Mucosa of descending colon (tissue), 3 donors: ENCODE measurements at regions not wholly inside any gene's neighbourhood (a gene's known extent, or its start where the extent isn't known, plus 50 kb on each side); places are given as distances from the start of the nearest gene placed in this dataset.

Source experiments
- ATAC-seq: fragments of 200-7000 bp; cut with Tn5 transposase; one replicate; pipeline ENCODE4 v1.9.1; 2020; ENCODE audit warnings: mild to moderate bottlenecking, moderate library complexity
- DNase-seq, 3 donors: peaks; one replicate each; pipeline ENCODE4 v3.0.0-alpha.2; 2020
- H3K36me3 ChIP-seq: fragments of 200-600 bp; one replicate; pipeline ENCODE4 v1.8.0; 2021; ENCODE audit warnings: low read depth, mild to moderate bottlenecking
- H3K4me1 ChIP-seq: fragments of 200-600 bp; one replicate; pipeline ENCODE4 v1.8.0; 2021; ENCODE audit warnings: low read depth, mild to moderate bottlenecking
- H3K4me3 ChIP-seq: fragments of 200-600 bp; one replicate; pipeline ENCODE4 v1.8.0; 2021; ENCODE audit warnings: mild to moderate bottlenecking
- H3K9me3 ChIP-seq: fragments of 200-600 bp; one replicate; pipeline ENCODE4 v1.8.0; 2021; ENCODE audit warnings: mild to moderate bottlenecking
- CTCF ChIP-seq: fragments of 200-600 bp; IDR thresholded peaks from one replicate; pipeline ENCODE4 v1.8.0; 2022; ENCODE audit warnings: antibody characterized with exemption, mild to moderate bottlenecking
- intact Hi-C, 2 donors: fragments of 100-400 bp; cut with DNase I in 1 of 2; cut with micrococcal nuclease in 1 of 2; formaldehyde crosslinking; loops; one replicate each; pipeline versions ENCODE4 v1.11.0 to v1.11.1; 2022; cut with DNase I, micrococcal nuclease
- donor health status: DM: no; HTN: no; CAD: no; lungs with moderate emphysema.
- donor health status: DM: no; HTN: no; CAD: no.
- donor health status: DM: no; HTN: yes; CAD: no.

GRCh38 chr2:177075254-177075653, 137.3 kb upstream of the HNRNPA3 start:
- Histone ChIP-seq H3K4me1 (no peaks in the 10 kb centered on the region), H3K4me3 (no peak overlapping the region), H3K36me3 (no peaks in the 10 kb centered on the region), H3K9me3 (no peaks in the 10 kb centered on the region)
- TF ChIP-seq CTCF: no peak
- no peak for ATAC-seq
- DNase-seq: no peak
- intact Hi-C loops: no loop called here

GRCh38 chr2:177076636-177077179, 135.9 kb upstream of the HNRNPA3 start:
- Histone ChIP-seq H3K36me3 (no peaks in the 10 kb centered on the region), H3K4me1 (no peaks in the 10 kb centered on the region), H3K4me3 (no peak overlapping the region), H3K9me3 (no peaks in the 10 kb centered on the region)
- ATAC-seq (no peak), DNase-seq (no peak)
- intact Hi-C loops: no loop called here
- no peak for TF ChIP-seq CTCF

- TF ChIP-seq CTCF: no peak
- no peak for DNase-seq
- H3K36me3 ChIP-seq: no peaks in the 10 kb centered on the region
- H3K4me3 ChIP-seq: no peak overlapping the region
- ATAC-seq: no peak
- no peaks in the 10 kb centered on the region for H3K4me1 ChIP-seq
- H3K9me3 ChIP-seq: no peaks in the 10 kb centered on the region
- intact Hi-C loops: no loop called here
Observed at GRCh38 chr2:177077778-177078177, 134.8 kb upstream of the HNRNPA3 start.

GRCh38 chr2:177078416-177078815, 134.2 kb upstream of the HNRNPA3 start:
- no peaks in the 10 kb centered on the region for H3K4me1 ChIP-seq
- no peaks in the 10 kb centered on the region for H3K9me3 ChIP-seq
- no peak overlapping the region for H3K4me3 ChIP-seq
- ATAC-seq: peak; percentile 31
- TF ChIP-seq CTCF: no peak
- no peaks in the 10 kb centered on the region for H3K36me3 ChIP-seq
- intact Hi-C loops: no loop called here
- peak; percentile 5 to 51 (median 48) for DNase-seq

GRCh38 chr2:177078855-177079254, 133.7 kb upstream of the HNRNPA3 start:
- no peak for TF ChIP-seq CTCF
- ATAC-seq (no peak), DNase-seq (no peak)
- Histone ChIP-seq H3K4me1 (no peaks in the 10 kb centered on the region), H3K4me3 (no peak overlapping the region), H3K36me3 (no peaks in the 10 kb centered on the region), H3K9me3 (no peaks in the 10 kb centered on the region)
- intact Hi-C loops: no loop called here

GRCh38 chr2:177080746-177081284, 131.8 kb upstream of the HNRNPA3 start:
- intact Hi-C loops: no loop called here
- no peaks in the 10 kb centered on the region for H3K4me1 ChIP-seq
- DNase-seq (no peak), ATAC-seq (no peak)
- no peak for TF ChIP-seq CTCF
- no peaks in the 10 kb centered on the region for H3K36me3 ChIP-seq
- H3K4me3 ChIP-seq: no peak overlapping the region
- H3K9me3 ChIP-seq: no peaks in the 10 kb centered on the region
